Colonic mucosa (tissue), 4 donors: ENCODE measurements at regions not wholly inside any gene's neighbourhood (a gene's known extent, or its start where the extent isn't known, plus 50 kb on each side); places are given as distances from the start of the nearest gene placed in this dataset.

ENCODE experiments used
- DNase-seq: peaks from one replicate; pipeline ENCODE4 v3.0.0-alpha.2; 2020
- H3K27ac ChIP-seq: fragments of 200-600 bp; one replicate; pipeline ENCODE4 v1.8.0; 2021
- H3K27me3 ChIP-seq: fragments of 200-600 bp; one replicate; pipeline ENCODE4 v1.8.0; 2021
- H3K36me3 ChIP-seq: fragments of 200-600 bp; one replicate; pipeline ENCODE4 v1.8.0; 2021
- H3K4me1 ChIP-seq: fragments of 200-600 bp; one replicate; pipeline ENCODE4 v1.8.0; 2021; ENCODE audit warnings: mild to moderate bottlenecking
- H3K4me3 ChIP-seq: fragments of 200-600 bp; one replicate; pipeline ENCODE4 v1.8.0; 2021
- H3K9ac ChIP-seq, 2 donors: one replicate each; pipeline ENCODE4 v1.7.0; 2013; ENCODE audit warnings: control low read depth in 2 of 2, low read depth in 2 of 2, low read length in 2 of 2
- H3K9me3 ChIP-seq: fragments of 200-600 bp; one replicate; pipeline ENCODE4 v1.8.0; 2021
- intact Hi-C: fragments of 100-400 bp; cut with DNase I; formaldehyde crosslinking; loops from one replicate; pipeline ENCODE4 v1.14.1; 2022
- TF ChIP-seq, protein P1 (sequence below): fragments of 200-600 bp; IDR thresholded peaks from one replicate; pipeline ENCODE4 v1.8.0; 2022; ENCODE audit warnings: antibody characterized with exemption, mild to moderate bottlenecking
- donor health status: healthy.
- donor health status: DM: no; HTN: no; CAD: no.
- donor health status: DM: no; HTN: no; CAD: no.

DNA sequence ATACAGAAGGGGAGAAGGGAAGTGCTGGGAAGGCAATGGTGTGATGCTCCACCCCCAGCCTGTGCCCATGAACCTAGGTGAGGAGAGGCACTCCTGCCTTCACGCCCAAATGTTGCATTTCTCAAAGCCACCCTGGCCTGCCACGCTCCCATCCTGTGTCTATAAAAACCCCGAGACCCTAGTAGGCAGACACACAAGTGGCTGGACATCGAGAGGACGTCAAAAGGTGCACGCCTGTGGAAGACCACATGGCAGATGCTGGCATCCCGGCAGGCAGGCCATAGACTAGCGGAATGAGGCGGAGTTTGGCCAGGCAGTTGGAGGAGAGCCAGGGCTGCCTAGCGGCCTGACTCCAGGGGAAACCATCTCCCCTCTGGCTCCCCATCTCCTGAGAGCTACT lies 1168.5 kb upstream of the ADGRL2 start:
- no peak for DNase-seq
- no peak overlapping the region for H3K4me3 ChIP-seq
- H3K9me3 ChIP-seq, result no peaks in the 10 kb centered on the region
- intact Hi-C loops, result no loop called here
- no peak overlapping the region for H3K27ac ChIP-seq
- TF ChIP-seq, protein P1, sequence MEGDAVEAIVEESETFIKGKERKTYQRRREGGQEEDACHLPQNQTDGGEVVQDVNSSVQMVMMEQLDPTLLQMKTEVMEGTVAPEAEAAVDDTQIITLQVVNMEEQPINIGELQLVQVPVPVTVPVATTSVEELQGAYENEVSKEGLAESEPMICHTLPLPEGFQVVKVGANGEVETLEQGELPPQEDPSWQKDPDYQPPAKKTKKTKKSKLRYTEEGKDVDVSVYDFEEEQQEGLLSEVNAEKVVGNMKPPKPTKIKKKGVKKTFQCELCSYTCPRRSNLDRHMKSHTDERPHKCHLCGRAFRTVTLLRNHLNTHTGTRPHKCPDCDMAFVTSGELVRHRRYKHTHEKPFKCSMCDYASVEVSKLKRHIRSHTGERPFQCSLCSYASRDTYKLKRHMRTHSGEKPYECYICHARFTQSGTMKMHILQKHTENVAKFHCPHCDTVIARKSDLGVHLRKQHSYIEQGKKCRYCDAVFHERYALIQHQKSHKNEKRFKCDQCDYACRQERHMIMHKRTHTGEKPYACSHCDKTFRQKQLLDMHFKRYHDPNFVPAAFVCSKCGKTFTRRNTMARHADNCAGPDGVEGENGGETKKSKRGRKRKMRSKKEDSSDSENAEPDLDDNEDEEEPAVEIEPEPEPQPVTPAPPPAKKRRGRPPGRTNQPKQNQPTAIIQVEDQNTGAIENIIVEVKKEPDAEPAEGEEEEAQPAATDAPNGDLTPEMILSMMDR, result no peak
- no peaks in the 10 kb centered on the region for H3K27me3 ChIP-seq
- H3K9ac ChIP-seq, result no peak overlapping the region
- no peaks in the 10 kb centered on the region for H3K4me1 ChIP-seq
- H3K36me3 ChIP-seq, result no peaks in the 10 kb centered on the region

- Histone ChIP-seq H3K4me1 (no peaks in the 10 kb centered on the region), H3K9me3 (no peaks in the 10 kb centered on the region), H3K27ac (no peak overlapping the region), H3K27me3 (no peaks in the 10 kb centered on the region), H3K36me3 (no peaks in the 10 kb centered on the region), H3K4me3 (no peak overlapping the region), H3K9ac (no peak overlapping the region)
- intact Hi-C loops, result no loop called here
- TF ChIP-seq, protein P1, result no peak
- no peak for DNase-seq
Observed at GRCh38 chr1:80629304-80629837, 1171.4 kb upstream of the ADGRL2 start.

- TF ChIP-seq, protein P1, result no peak
- Histone ChIP-seq H3K9ac (no peak overlapping the region), H3K4me1 (no peaks in the 10 kb centered on the region), H3K36me3 (no peaks in the 10 kb centered on the region), H3K4me3 (no peak overlapping the region), H3K9me3 (no peaks in the 10 kb centered on the region), H3K27me3 (no peaks in the 10 kb centered on the region), H3K27ac (no peak overlapping the region)
- intact Hi-C loops, result no loop called here
- DNase-seq, result no peak
Observed at GRCh38 chr1:80624682-80625081, 1176.1 kb upstream of the ADGRL2 start.

GRCh38 chr1:80607064-80607463 lies 1193.7 kb upstream of the ADGRL2 start:
- DNase-seq, result no peak
- Histone ChIP-seq H3K9ac (no peak overlapping the region), H3K27me3 (no peaks in the 10 kb centered on the region), H3K4me3 (no peak overlapping the region), H3K9me3 (no peaks in the 10 kb centered on the region), H3K36me3 (no peaks in the 10 kb centered on the region), H3K27ac (no peak overlapping the region), H3K4me1 (no peaks in the 10 kb centered on the region)
- TF ChIP-seq, protein P1, result no peak
- intact Hi-C loops, result no loop called here

DNA sequence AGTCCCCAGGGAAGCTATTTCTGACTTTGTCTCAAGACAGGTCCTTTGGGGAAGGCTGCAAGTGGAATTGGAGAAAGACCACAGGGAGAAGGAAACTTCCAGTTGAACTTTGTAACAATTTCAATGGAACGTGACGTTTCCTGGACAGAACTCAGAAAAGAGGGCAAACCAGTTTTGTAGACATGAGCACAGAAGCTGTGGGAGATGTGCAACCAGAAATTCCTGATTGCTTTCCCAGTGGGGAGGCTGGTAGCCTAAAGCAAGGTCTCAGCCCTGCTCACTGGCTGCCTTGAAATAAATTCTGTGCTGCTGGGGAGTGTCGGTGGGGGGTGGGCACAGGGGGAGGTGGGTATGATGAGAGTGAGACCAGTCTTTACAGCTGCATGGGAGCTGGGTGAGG lies 1206.7 kb upstream of the ADGRL2 start:
- TF ChIP-seq, protein P1, result no peak
- DNase-seq, result no peak
- intact Hi-C loops, result no loop called here

DNA sequence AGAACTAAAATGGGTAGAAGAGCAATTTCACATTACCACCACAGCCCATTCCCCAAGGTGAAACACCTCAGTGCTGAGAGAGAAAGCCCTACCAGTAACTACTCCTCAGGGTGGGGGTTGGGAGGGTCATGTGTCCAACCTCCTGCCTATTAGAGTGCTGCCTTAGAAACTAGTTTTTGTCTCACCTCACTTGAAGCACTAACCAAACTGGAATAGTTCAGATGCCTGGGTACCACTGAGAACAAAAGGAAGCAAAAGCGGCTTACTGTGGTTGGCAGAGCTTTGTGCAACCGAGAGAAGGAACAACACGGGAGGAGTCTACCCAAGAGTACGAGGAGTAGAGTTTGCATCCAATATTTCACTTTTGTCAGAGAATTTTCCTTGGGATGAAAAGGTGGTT lies 1207.5 kb upstream of the ADGRL2 start:
- TF ChIP-seq, protein P1, result no peak
- Histone ChIP-seq H3K9ac (no peak overlapping the region), H3K36me3 (no peaks in the 10 kb centered on the region), H3K4me1 (no peaks in the 10 kb centered on the region), H3K4me3 (no peak overlapping the region), H3K9me3 (no peaks in the 10 kb centered on the region), H3K27ac (no peak overlapping the region), H3K27me3 (no peaks in the 10 kb centered on the region)
- intact Hi-C loops, result no loop called here
- no peak for DNase-seq

More for the DNA sequence above, 1206.7 kb upstream of the ADGRL2 start:
- H3K4me3 ChIP-seq, result no peak overlapping the region
- no peak overlapping the region for H3K9ac ChIP-seq
- H3K27ac ChIP-seq, result no peak overlapping the region
- H3K9me3 ChIP-seq, result no peaks in the 10 kb centered on the region
- no peaks in the 10 kb centered on the region for H3K27me3 ChIP-seq
- H3K4me1 ChIP-seq, result no peaks in the 10 kb centered on the region
- H3K36me3 ChIP-seq, result no peaks in the 10 kb centered on the region
